GM21825 (cell line): ENCODE measurements at regions not wholly inside any gene's neighbourhood (a gene's known extent, or its start where the extent isn't known, plus 50 kb on each side); places are given as distances from the start of the nearest gene placed in this dataset.

Experiments
- ATAC-seq: cut with Tn5 transposase; IDR thresholded peaks from one replicate; pipeline ENCODE4 v1.9.1; 2021; ENCODE audit warnings: mild to moderate bottlenecking, moderate library complexity; ENCODE audit not compliant: unreplicated experiment

GRCh38 chr7:33725111-33726025, 180.0 kb upstream of the BMPER start:
- no peak for ATAC-seq

- no peak for ATAC-seq
Observed at GRCh38 chr7:33726582-33726981, 178.8 kb upstream of the BMPER start.

- ATAC-seq = no peak
Observed at GRCh38 chr7:33727315-33727714, 178.0 kb upstream of the BMPER start.

- no peak for ATAC-seq
Observed at GRCh38 chr7:33728873-33729551, 176.3 kb upstream of the BMPER start.

GRCh38 chr7:33729726-33730125, 175.6 kb upstream of the BMPER start:
- no peak for ATAC-seq

GRCh38 chr7:33730958-33731357, 174.4 kb upstream of the BMPER start:
- ATAC-seq = no peak

- no peak for ATAC-seq
Observed at GRCh38 chr7:33731912-33732311, 173.4 kb upstream of the BMPER start.

- no peak for ATAC-seq
Observed at GRCh38 chr7:33732462-33732861, 172.9 kb upstream of the BMPER start.

- no peak for ATAC-seq
Observed at GRCh38 chr7:33733870-33734650, 171.3 kb upstream of the BMPER start.

- ATAC-seq = no peak
Observed at GRCh38 chr7:33735403-33735802, 169.9 kb upstream of the BMPER start.

GRCh38 chr7:33736521-33737221, 168.7 kb upstream of the BMPER start:
- no peak for ATAC-seq

GRCh38 chr7:33738260-33738935, 166.9 kb upstream of the BMPER start:
- no peak for ATAC-seq

GRCh38 chr7:33739286-33739685, 166.1 kb upstream of the BMPER start:
- no peak for ATAC-seq

GRCh38 chr7:33742521-33742920, 162.8 kb upstream of the BMPER start:
- no peak for ATAC-seq

- no peak for ATAC-seq
Observed at GRCh38 chr7:33742999-33743587, 162.2 kb upstream of the BMPER start.

- ATAC-seq = no peak
Observed at GRCh38 chr7:33743594-33743993, 161.7 kb upstream of the BMPER start.

- ATAC-seq = no peak
Observed at GRCh38 chr7:33744293-33745075, 160.9 kb upstream of the BMPER start.

GRCh38 chr7:33745934-33746333, 159.4 kb upstream of the BMPER start:
- ATAC-seq = no peak

GRCh38 chr7:33748793-33749192, 156.5 kb upstream of the BMPER start:
- ATAC-seq = no peak
